ENCODE measurements at regions not wholly inside any gene's neighbourhood (a gene's known extent, or its start where the extent isn't known, plus 50 kb on each side); places are given as distances from the start of the nearest gene placed in this dataset.
"Not testable (repeated sequence)": the region's sequence is repeated elsewhere in the genome, so short reads cannot be mapped to it uniquely, and the experiment has no call there.

GRCh38 chr10:53223851-53224250, 451.3 kb upstream of the MBL2 start:
- no peak for DNase-seq (ENCODE audit: low read depth)

- no peak for DNase-seq (ENCODE audit: low read depth)
These were observed 450.2 kb upstream of the MBL2 start for GRCh38 chr10:53222806-53223205.

- DNase-seq (ENCODE audit: low read depth) = peak; percentile 0
These were observed 437.5 kb upstream of the MBL2 start for GRCh38 chr10:53209944-53210611.

GRCh38 chr10:53183733-53184132, 411.1 kb upstream of the MBL2 start:
- no peak for DNase-seq (ENCODE audit: low read depth)

GRCh38 chr10:53177468-53177867, 404.9 kb upstream of the MBL2 start:
- DNase-seq (ENCODE audit: low read depth) = no peak

- no peak for DNase-seq (ENCODE audit: low read depth)
These were observed 393.7 kb upstream of the MBL2 start for GRCh38 chr10:53166325-53166724.

- DNase-seq (ENCODE audit: low read depth) = no peak
These were observed 390.3 kb upstream of the MBL2 start for GRCh38 chr10:53162856-53163255.

- DNase-seq (ENCODE audit: low read depth) = no peak
These were observed 388.6 kb upstream of the MBL2 start for GRCh38 chr10:53161231-53161630.

GRCh38 chr10:53155674-53156073, 383.1 kb upstream of the MBL2 start:
- not testable (repeated sequence) for DNase-seq (ENCODE audit: low read depth)

- no peak for DNase-seq (ENCODE audit: low read depth)
These were observed 381.2 kb upstream of the MBL2 start for GRCh38 chr10:53153831-53154230.

- no peak for DNase-seq (ENCODE audit: low read depth)
These were observed 367.9 kb upstream of the MBL2 start for GRCh38 chr10:53140506-53140905.

- DNase-seq (ENCODE audit: low read depth) = no peak
These were observed 363.3 kb upstream of the MBL2 start for GRCh38 chr10:53135897-53136253.

GRCh38 chr10:53135213-53135896, 362.8 kb upstream of the MBL2 start:
- DNase-seq (ENCODE audit: low read depth) = no peak

- no peak for DNase-seq (ENCODE audit: low read depth)
These were observed 361.5 kb upstream of the MBL2 start for GRCh38 chr10:53134050-53134449.

GRCh38 chr10:53130337-53130736, 357.8 kb upstream of the MBL2 start:
- no peak for DNase-seq (ENCODE audit: low read depth)

- DNase-seq (ENCODE audit: low read depth) = no peak
These were observed 355.1 kb upstream of the MBL2 start for GRCh38 chr10:53127686-53128085.

GRCh38 chr10:53123311-53123710, 350.7 kb upstream of the MBL2 start:
- DNase-seq (ENCODE audit: low read depth) = no peak

- no peak for DNase-seq (ENCODE audit: low read depth)
These were observed 349.7 kb upstream of the MBL2 start for GRCh38 chr10:53122281-53122680.

GRCh38 chr10:53115660-53116059, 343.1 kb upstream of the MBL2 start:
- no peak for DNase-seq (ENCODE audit: low read depth)

- no peak for DNase-seq (ENCODE audit: low read depth)
These were observed 338.9 kb upstream of the MBL2 start for GRCh38 chr10:53111529-53111928.

GRCh38 chr10:53109320-53109719, 336.7 kb upstream of the MBL2 start:
- no peak for DNase-seq (ENCODE audit: low read depth)

GRCh38 chr10:53108317-53108934, 335.8 kb upstream of the MBL2 start:
- no peak for DNase-seq (ENCODE audit: low read depth)

- DNase-seq (ENCODE audit: low read depth) = no peak
These were observed 335.1 kb upstream of the MBL2 start for GRCh38 chr10:53107711-53108110.
